ENCODE measurements at regions not wholly inside any gene's neighbourhood (a gene's known extent, or its start where the extent isn't known, plus 50 kb on each side); places are given as distances from the start of the nearest gene placed in this dataset.

- no peaks in the 10 kb centered on the region for H3K4me1 ChIP-seq (ENCODE audit: insufficient read depth, low read length)
- peaks cover 8% of the 10 kb centered on the region for H3K27me3 ChIP-seq (ENCODE audit: insufficient read depth, low read length, poor library complexity)
- no peak overlapping the region for H3K9ac ChIP-seq (ENCODE audit: low read depth, low read length)
- TF ChIP-seq CTCF (IDR thresholded peaks at IDR 0.05; ENCODE audit: borderline replicate concordance, extremely low read depth, low read length, poor library complexity, severe bottlenecking), result no peak
- ATAC-seq (ENCODE audit: insufficient read depth, low read depth) (no peak), DNase-seq (no peak)
- no peak overlapping the region for H3K4me2 ChIP-seq (ENCODE audit: insufficient read depth, low read length)
- no peaks in the 10 kb centered on the region for H4K20me1 ChIP-seq (ENCODE audit: insufficient read depth, low read length)
- H3K4me3 ChIP-seq (ENCODE audit: low read depth in 1 of 2, low read length in 2 of 2), result no peak overlapping the region
- H2AFZ ChIP-seq (ENCODE audit: low read depth, low read length), result no peak overlapping the region
- H3K79me2 ChIP-seq (ENCODE audit: insufficient read depth, low read length), result no peaks in the 10 kb centered on the region
- H3K36me3 ChIP-seq (ENCODE audit: insufficient read depth, low read length), result no peaks in the 10 kb centered on the region
- no peak overlapping the region for H3K27ac ChIP-seq (ENCODE audit: low read length)
- H3K9me3 ChIP-seq (ENCODE audit: insufficient read depth, low read length, severe bottlenecking), result no peaks in the 10 kb centered on the region
Observed at GRCh38 chr5:173494446-173494845, 122.0 kb downstream of the BOD1 start.

GRCh38 chr5:173493846-173494245 lies 122.6 kb downstream of the BOD1 start:
- H3K27ac ChIP-seq (ENCODE audit: low read length), result no peak overlapping the region
- no peaks in the 10 kb centered on the region for H3K4me1 ChIP-seq (ENCODE audit: insufficient read depth, low read length)
- H3K4me2 ChIP-seq (ENCODE audit: insufficient read depth, low read length), result no peak overlapping the region
- H3K9ac ChIP-seq (ENCODE audit: low read depth, low read length), result no peak overlapping the region
- H2AFZ ChIP-seq (ENCODE audit: low read depth, low read length), result no peak overlapping the region
- TF ChIP-seq CTCF (IDR thresholded peaks at IDR 0.05; ENCODE audit: borderline replicate concordance, extremely low read depth, low read length, poor library complexity, severe bottlenecking) (no peak), EZH2 (IDR thresholded peaks at IDR 0.05; ENCODE audit: borderline replicate concordance, low read depth, low read length, severe bottlenecking) (no peak)
- H3K4me3 ChIP-seq (ENCODE audit: low read depth in 1 of 2, low read length in 2 of 2), result no peak overlapping the region
- ATAC-seq (ENCODE audit: insufficient read depth, low read depth) (no peak), DNase-seq (no peak)
- H3K36me3 ChIP-seq (ENCODE audit: insufficient read depth, low read length), result no peaks in the 10 kb centered on the region
- H3K27me3 ChIP-seq (ENCODE audit: insufficient read depth, low read length, poor library complexity), result peaks cover 8% of the 10 kb centered on the region
- H3K9me3 ChIP-seq (ENCODE audit: insufficient read depth, low read length, severe bottlenecking), result no peaks in the 10 kb centered on the region
- no peaks in the 10 kb centered on the region for H4K20me1 ChIP-seq (ENCODE audit: insufficient read depth, low read length)
- H3K79me2 ChIP-seq (ENCODE audit: insufficient read depth, low read length), result no peaks in the 10 kb centered on the region

- Histone ChIP-seq H3K9ac (ENCODE audit: low read depth, low read length) (no peak overlapping the region), H3K4me1 (ENCODE audit: insufficient read depth, low read length) (no peaks in the 10 kb centered on the region), H4K20me1 (ENCODE audit: insufficient read depth, low read length) (no peaks in the 10 kb centered on the region), H3K4me2 (ENCODE audit: insufficient read depth, low read length) (no peak overlapping the region), H3K27ac (ENCODE audit: low read length) (no peak overlapping the region), H3K36me3 (ENCODE audit: insufficient read depth, low read length) (no peaks in the 10 kb centered on the region), H2AFZ (ENCODE audit: low read depth, low read length) (no peak overlapping the region), H3K4me3 (ENCODE audit: low read depth in 1 of 2, low read length in 2 of 2) (no peak overlapping the region), H3K79me2 (ENCODE audit: insufficient read depth, low read length) (no peaks in the 10 kb centered on the region), H3K9me3 (ENCODE audit: insufficient read depth, low read length, severe bottlenecking) (no peaks in the 10 kb centered on the region), H3K27me3 (ENCODE audit: insufficient read depth, low read length, poor library complexity) (peaks cover 10% of the 10 kb centered on the region)
- TF ChIP-seq EZH2 (IDR thresholded peaks at IDR 0.05; ENCODE audit: borderline replicate concordance, low read depth, low read length, severe bottlenecking) (no peak), CTCF (IDR thresholded peaks at IDR 0.05; ENCODE audit: borderline replicate concordance, extremely low read depth, low read length, poor library complexity, severe bottlenecking) (no peak)
- no peak for ATAC-seq (ENCODE audit: insufficient read depth, low read depth)
- no peak for DNase-seq
Observed at GRCh38 chr5:173493040-173493439, 123.4 kb downstream of the BOD1 start.

GRCh38 chr5:173490681-173491080 lies 125.8 kb downstream of the BOD1 start:
- TF ChIP-seq CTCF (IDR thresholded peaks at IDR 0.05; ENCODE audit: borderline replicate concordance, extremely low read depth, low read length, poor library complexity, severe bottlenecking) (no peak), EZH2 (IDR thresholded peaks at IDR 0.05; ENCODE audit: borderline replicate concordance, low read depth, low read length, severe bottlenecking) (no peak)
- no peak for ATAC-seq (ENCODE audit: insufficient read depth, low read depth)
- H3K4me2 ChIP-seq (ENCODE audit: insufficient read depth, low read length), result no peak overlapping the region
- H3K9ac ChIP-seq (ENCODE audit: low read depth, low read length), result no peak overlapping the region
- H3K27ac ChIP-seq (ENCODE audit: low read length), result no peak overlapping the region
- DNase-seq, result no peak
- no peaks in the 10 kb centered on the region for H3K9me3 ChIP-seq (ENCODE audit: insufficient read depth, low read length, severe bottlenecking)
- H3K36me3 ChIP-seq (ENCODE audit: insufficient read depth, low read length), result no peaks in the 10 kb centered on the region
- no peaks in the 10 kb centered on the region for H4K20me1 ChIP-seq (ENCODE audit: insufficient read depth, low read length)
- H2AFZ ChIP-seq (ENCODE audit: low read depth, low read length), result no peak overlapping the region
- no peaks in the 10 kb centered on the region for H3K79me2 ChIP-seq (ENCODE audit: insufficient read depth, low read length)
- H3K4me3 ChIP-seq (ENCODE audit: low read depth in 1 of 2, low read length in 2 of 2), result no peak overlapping the region
- H3K4me1 ChIP-seq (ENCODE audit: insufficient read depth, low read length), result no peaks in the 10 kb centered on the region
- peaks cover 14% of the 10 kb centered on the region for H3K27me3 ChIP-seq (ENCODE audit: insufficient read depth, low read length, poor library complexity)
